GDM1 (cell line): ENCODE measurements at regions not wholly inside any gene's neighbourhood (a gene's known extent, or its start where the extent isn't known, plus 50 kb on each side); places are given as distances from the start of the nearest gene placed in this dataset.
A peak's percentile ranks its signal among the peaks of the same experiment; 100 is the strongest.

Experiments used
- DNase-seq: peaks from one replicate; lab custom pipeline; 2025; lab: John Stamatoyannopoulos, UW

- no peak for DNase-seq
These were observed 334.5 kb downstream of the NUF2 start for GRCh38 chr1:163656095-163656759.

DNA sequence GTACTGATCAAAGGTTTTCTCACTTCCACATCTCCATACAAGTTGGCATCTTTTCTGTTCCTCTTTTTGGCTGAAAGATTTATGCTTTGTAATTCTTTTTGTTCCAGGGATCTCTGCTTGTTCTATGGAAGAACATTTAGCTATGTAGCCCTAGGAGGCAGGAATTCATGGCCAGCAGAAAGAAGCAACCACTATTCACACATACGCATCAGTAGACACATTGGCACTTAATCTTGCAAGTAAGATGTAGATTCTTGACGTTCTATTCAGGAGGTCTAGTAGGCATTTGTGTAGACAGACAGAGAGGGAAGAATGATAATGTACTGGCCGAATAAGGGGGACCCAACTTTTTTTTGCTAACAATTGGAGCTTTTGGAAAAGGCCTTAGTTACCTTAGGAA is 336.0 kb downstream of the NUF2 start:
- no peak for DNase-seq

- no peak for DNase-seq
These were observed 339.6 kb downstream of the NUF2 start for GRCh38 chr1:163661391-163661790.

GRCh38 chr1:163664671-163665335 is 343.0 kb downstream of the NUF2 start:
- DNase-seq, result no peak

DNA sequence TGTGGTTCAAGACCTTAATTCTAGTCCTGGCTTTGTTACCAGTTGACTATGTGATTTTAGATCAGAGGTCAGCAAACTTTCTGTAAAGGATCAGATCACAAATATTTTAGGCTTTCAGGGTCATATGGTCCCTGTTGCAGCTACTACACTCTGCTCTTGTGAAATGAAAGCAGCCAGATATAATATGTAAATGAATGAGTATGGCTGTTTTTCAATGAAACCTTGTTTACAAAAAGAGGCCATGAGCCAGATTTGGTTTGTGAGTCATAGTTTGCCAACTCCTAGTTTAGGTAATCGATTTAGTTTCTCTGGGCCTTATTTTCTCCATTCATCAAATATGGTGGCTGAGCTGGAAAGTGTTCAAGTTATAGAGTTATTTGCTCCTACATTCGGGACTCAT is 346.7 kb downstream of the NUF2 start:
- DNase-seq, result no peak

DNA sequence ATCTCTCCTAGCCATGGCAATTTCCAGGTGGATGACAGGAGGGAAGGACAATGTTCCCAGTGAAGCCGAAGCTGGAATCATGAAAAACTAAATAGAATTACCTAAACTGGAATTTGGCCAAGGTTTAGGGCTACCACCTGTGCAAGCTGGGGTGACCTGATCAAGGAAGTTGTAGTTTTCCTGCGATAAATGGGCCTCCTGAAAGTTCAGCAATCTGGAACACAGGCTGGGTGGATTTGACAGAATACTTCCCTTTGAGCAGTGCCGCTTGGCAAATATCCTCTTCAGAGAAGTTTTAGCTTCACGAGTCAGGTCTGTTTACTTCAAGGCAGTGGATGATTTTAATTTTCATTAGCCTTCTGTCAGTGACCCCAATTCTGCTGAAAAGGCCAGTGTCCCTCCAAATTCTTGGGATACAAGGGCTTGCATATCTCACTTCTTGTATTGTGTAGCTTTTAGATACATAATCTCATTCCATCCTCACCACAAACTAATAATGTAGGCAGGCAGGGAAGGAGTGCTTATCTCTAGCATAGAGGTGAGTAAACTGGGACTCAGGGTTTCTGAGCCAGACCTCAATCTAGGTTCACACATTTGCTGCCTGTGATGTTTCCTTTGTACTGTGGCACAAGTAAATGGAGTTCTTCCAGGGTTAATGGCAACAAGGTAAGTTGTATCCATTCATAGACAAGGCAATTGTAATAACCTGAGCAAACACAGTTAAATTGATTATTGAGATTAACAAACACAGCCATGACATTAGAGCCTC is 349.4 kb downstream of the NUF2 start:
- no peak for DNase-seq

- DNase-seq, result no peak
These were observed 351.4 kb downstream of the NUF2 start for GRCh38 chr1:163672976-163673758.

GRCh38 chr1:163673759-163674151 is 352.0 kb downstream of the NUF2 start:
- DNase-seq, result no peak

GRCh38 chr1:163674236-163674635 is 352.5 kb downstream of the NUF2 start:
- no peak for DNase-seq

DNA sequence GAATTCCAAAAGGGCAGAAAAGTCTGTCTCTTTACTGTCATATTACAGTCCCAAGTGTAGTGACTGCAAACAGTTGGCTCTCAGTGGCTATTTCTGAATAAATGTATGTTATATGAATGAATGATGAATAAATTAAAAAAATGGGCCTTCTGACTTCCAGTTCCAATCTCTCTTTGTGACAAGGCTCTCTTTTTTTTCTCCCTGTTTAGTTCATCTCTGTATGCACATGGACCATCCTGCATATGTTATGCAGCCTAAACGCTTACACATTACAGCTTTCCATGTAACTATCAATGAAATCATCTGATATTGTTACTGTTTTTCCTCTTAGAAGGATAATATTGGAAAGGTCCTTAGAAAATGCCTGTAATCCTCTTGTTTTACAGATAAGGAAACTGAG is 363.0 kb downstream of the NUF2 start:
- DNase-seq, result no peak

- DNase-seq, result no peak
These were observed 370.5 kb downstream of the NUF2 start for GRCh38 chr1:163692266-163692665.

GRCh38 chr1:163697137-163697536 is 375.4 kb downstream of the NUF2 start:
- no peak for DNase-seq

GRCh38 chr1:163701783-163702374 is 380.1 kb downstream of the NUF2 start:
- no peak for DNase-seq

GRCh38 chr1:163703794-163704193 is 382.0 kb downstream of the NUF2 start:
- DNase-seq, result no peak

DNA sequence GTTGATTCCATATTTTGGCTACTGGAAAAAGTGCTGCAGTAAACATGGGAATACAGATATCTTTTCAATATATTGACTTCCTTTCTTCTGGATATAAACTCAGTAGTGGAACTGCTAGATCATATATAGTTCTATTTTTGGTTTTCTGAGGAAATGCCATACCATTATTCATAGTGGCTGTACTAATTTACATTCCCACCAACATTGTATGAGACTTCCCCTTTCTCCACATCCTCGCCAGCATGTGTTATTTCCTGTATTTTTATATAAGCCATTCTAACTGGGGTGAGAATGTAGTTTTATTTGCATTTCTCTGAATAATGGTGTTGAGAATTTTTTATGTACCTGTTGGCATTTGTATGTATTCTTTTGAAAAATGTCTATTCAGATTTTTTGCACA is 385.2 kb downstream of the NUF2 start:
- DNase-seq, result peak; percentile 51

- DNase-seq, result no peak
These were observed 387.9 kb downstream of the NUF2 start for GRCh38 chr1:163709636-163710035.

- no peak for DNase-seq
These were observed 390.6 kb downstream of the NUF2 start for GRCh38 chr1:163712321-163712720.

- no peak for DNase-seq
These were observed 398.5 kb downstream of the NUF2 start for GRCh38 chr1:163720294-163720693.

GRCh38 chr1:163725551-163725950 is 403.8 kb downstream of the NUF2 start:
- DNase-seq, result no peak

- no peak for DNase-seq
These were observed 408.7 kb downstream of the NUF2 start for GRCh38 chr1:163730411-163730821.

DNA sequence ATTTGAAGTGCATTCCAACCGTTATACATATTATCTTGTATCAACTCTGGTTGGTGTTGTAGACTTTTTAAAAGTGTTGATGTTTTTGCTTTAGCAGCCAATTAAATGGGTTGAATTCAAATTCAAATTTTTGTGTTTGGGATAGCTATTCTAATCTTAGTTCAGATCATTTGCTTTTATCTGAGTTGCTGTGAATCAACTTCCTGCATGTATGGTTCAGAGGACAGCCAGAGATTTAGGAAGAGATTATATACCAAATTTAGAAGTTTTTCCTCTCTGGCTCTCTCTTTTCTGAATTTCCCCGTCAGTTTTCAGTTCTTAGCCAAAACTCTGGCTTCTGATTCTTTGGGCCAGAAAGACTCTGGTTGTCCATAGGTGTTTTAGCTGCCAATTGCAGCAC is 415.5 kb downstream of the NUF2 start:
- no peak for DNase-seq

GRCh38 chr1:163744301-163744887 is 422.6 kb downstream of the NUF2 start:
- DNase-seq, result no peak
